Liver (tissue), 8 donors: ENCODE measurements at regions not wholly inside any gene's neighbourhood (a gene's known extent, or its start where the extent isn't known, plus 50 kb on each side); places are given as distances from the start of the nearest gene placed in this dataset.
A peak's percentile ranks its signal among the peaks of the same experiment; 100 is the strongest.

Source experiments
- DNase-seq: peaks from one replicate; pipeline ENCODE4 v3.0.0-alpha.2; 2017; ENCODE audit warnings: low spot score
- H3K27ac ChIP-seq, 2 donors: one replicate each; pipeline ENCODE4 v1.7.0; 2013; ENCODE audit warnings: inconsistent platforms in 2 of 2, low read length in 2 of 2, control low read depth in 1 of 2, low read depth in 1 of 2, mild to moderate bottlenecking in 1 of 2
- H3K27me3 ChIP-seq, 4 donors: one replicate each; pipeline versions ENCODE4 v1.6.1 to v1.7.0; 2013; ENCODE audit warnings: low read length in 3 of 4, inconsistent platforms in 1 of 4, mild to moderate bottlenecking in 1 of 4, moderate library complexity in 1 of 4; ENCODE audit not compliant: control insufficient read depth in 4 of 4, insufficient read depth in 4 of 4
- H3K36me3 ChIP-seq, 4 donors: one replicate each; pipeline versions ENCODE4 v1.6.1 to v1.7.0; 2013; ENCODE audit warnings: low read length in 3 of 4, mild to moderate bottlenecking in 3 of 4, low read depth in 1 of 4, moderate library complexity in 1 of 4; ENCODE audit not compliant: control insufficient read depth in 4 of 4, insufficient read depth in 3 of 4
- H3K4me1 ChIP-seq, 4 donors: one replicate each; pipeline versions ENCODE4 v1.6.1 to v1.7.0; 2013; ENCODE audit warnings: low read length in 3 of 4, mild to moderate bottlenecking in 3 of 4, moderate library complexity in 1 of 4; ENCODE audit not compliant: control insufficient read depth in 4 of 4, insufficient read depth in 4 of 4
- H3K4me3 ChIP-seq, 3 donors: one replicate each; pipeline versions ENCODE4 v1.6.1 to v1.7.0; 2013; ENCODE audit warnings: low read length in 3 of 3, control low read depth in 1 of 3, low read depth in 1 of 3, mild to moderate bottlenecking in 1 of 3
- H3K9ac ChIP-seq, 2 donors: one replicate each; pipeline ENCODE4 v1.7.0; 2013; ENCODE audit warnings: low read length in 2 of 2, mild to moderate bottlenecking in 2 of 2, moderate library complexity in 2 of 2, control low read depth in 1 of 2, low read depth in 1 of 2
- H3K9me3 ChIP-seq, 4 donors: one replicate each; pipeline versions ENCODE4 v1.6.1 to v1.7.0; 2013; ENCODE audit warnings: low read length in 3 of 4; ENCODE audit not compliant: control insufficient read depth in 4 of 4
- EGR1 ChIP-seq, 2 donors: IDR thresholded peaks; 2 replicates each; pipeline ENCODE4 v1.6.1; 2016 to 2018; ENCODE audit warnings: antibody characterized with exemption in 2 of 2, low read depth in 2 of 2
- FOXA2 ChIP-seq: IDR thresholded peaks from 2 replicates; pipeline ENCODE4 v1.6.1; 2016; ENCODE audit warnings: antibody characterized with exemption
- GABPA ChIP-seq, 2 donors: IDR thresholded peaks in 1 of 2; conservative IDR thresholded peaks in 1 of 2; 2 replicates each; pipeline ENCODE4 v1.6.1; 2016; ENCODE audit warnings: antibody characterized with exemption in 2 of 2, mild to moderate bottlenecking in 1 of 2, moderate library complexity in 1 of 2
- HNF4A ChIP-seq, 2 donors: conservative IDR thresholded peaks; 2 replicates each; pipeline ENCODE4 v1.6.1; 2016; ENCODE audit warnings: antibody characterized with exemption in 2 of 2, mild to moderate bottlenecking in 2 of 2
- HNF4G ChIP-seq: IDR thresholded peaks from 2 replicates; pipeline ENCODE4 v1.6.1; 2016; ENCODE audit warnings: antibody characterized with exemption
- REST ChIP-seq: IDR thresholded peaks from 2 replicates; pipeline ENCODE4 v1.6.1; 2016; ENCODE audit warnings: antibody characterized with exemption, mild to moderate bottlenecking
- SP1 ChIP-seq: IDR thresholded peaks from 2 replicates; pipeline ENCODE4 v1.6.1; 2018; ENCODE audit warnings: antibody characterized with exemption, mild to moderate bottlenecking
- TAF1 ChIP-seq: conservative IDR thresholded peaks from 2 replicates; pipeline ENCODE4 v1.6.1; 2016; ENCODE audit warnings: antibody characterized with exemption, mild to moderate bottlenecking
- YY1 ChIP-seq: IDR thresholded peaks from 2 replicates; pipeline ENCODE4 v1.6.1; 2016; ENCODE audit warnings: antibody characterized with exemption, mild to moderate bottlenecking
- WGBS: extraction: QIAGEN DNeasy Blood & Tissue Kit; methylation state at CpG from one replicate; pipeline ENCODE4 v1.1.7; 2013; 5-methylcytosine and 5-hydroxymethylcytosine counted together
- TF ChIP-seq, protein P1 (sequence below): IDR thresholded peaks from 2 replicates; pipeline ENCODE4 v1.6.1; 2016; ENCODE audit warnings: antibody characterized with exemption
- TF ChIP-seq, protein P2 (sequence below): fragments of 150-350 bp; IDR thresholded peaks from 2 replicates; pipeline ENCODE4 v1.5.1; 2017; ENCODE audit warnings: improper control_type of control experiment, low read depth, low read length; ENCODE audit not compliant: missing input control
- donor health status: healthy.
- donor health status: healthy.
- donor health status: healthy.
- donor health status: healthy.
- donor health status: healthy.

DNA sequence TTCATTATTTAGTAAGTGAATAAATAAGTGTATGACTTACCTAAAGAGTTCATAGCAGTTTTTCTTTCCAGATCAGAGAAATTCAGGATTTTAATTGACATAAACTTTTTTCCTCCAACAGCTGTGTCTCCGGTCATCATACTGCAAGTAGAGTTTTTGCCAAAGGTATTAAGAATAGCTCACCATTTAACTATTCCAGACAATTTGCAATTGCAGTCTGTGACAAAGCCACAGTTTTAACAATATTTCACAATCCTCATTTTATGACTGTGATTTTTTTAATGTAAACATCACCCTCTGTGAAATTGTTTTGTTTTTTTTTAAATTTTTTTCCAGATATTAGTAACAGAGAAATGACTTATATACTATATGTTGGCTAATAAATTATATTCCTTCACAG is 199.1 kb downstream of the TRIB2 start:
- no peaks in the 10 kb centered on the region for H3K9me3 ChIP-seq
- no peak overlapping the region for H3K9ac ChIP-seq
- no peaks in the 10 kb centered on the region for H3K4me1 ChIP-seq
- TF ChIP-seq EGR1 (IDR thresholded peaks at IDR 0.05; ENCODE audit: low read depth in 2 of 2), result no peak
- TF ChIP-seq SP1, result no peak
- no peak for TF ChIP-seq GABPA (IDR thresholded peaks at IDR 0.05 in 1 of 2, conservative IDR thresholded peaks at IDR 0.05 in 1 of 2)
- no peak for TF ChIP-seq FOXA2
- no peak for TF ChIP-seq HNF4A (conservative IDR thresholded peaks at IDR 0.05)
- TF ChIP-seq, protein P1, sequence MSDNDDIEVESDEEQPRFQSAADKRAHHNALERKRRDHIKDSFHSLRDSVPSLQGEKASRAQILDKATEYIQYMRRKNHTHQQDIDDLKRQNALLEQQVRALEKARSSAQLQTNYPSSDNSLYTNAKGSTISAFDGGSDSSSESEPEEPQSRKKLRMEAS, result no peak
- 91% methylated on average over 1 of the region's 1 CpG for WGBS
- H3K27me3 ChIP-seq, result no peaks in the 10 kb centered on the region
- H3K4me3 ChIP-seq, result no peak overlapping the region
- DNase-seq, result no peak
- H3K27ac ChIP-seq, result no peak overlapping the region
- H3K36me3 ChIP-seq, result no peaks in the 10 kb centered on the region

- H3K4me3 ChIP-seq, result no peak overlapping the region
- H3K27ac ChIP-seq, result peak overlapping the region in 1 of 2 donors; percentile 41
- H3K27me3 ChIP-seq, result no peaks in the 10 kb centered on the region
- TF ChIP-seq, protein P2, sequence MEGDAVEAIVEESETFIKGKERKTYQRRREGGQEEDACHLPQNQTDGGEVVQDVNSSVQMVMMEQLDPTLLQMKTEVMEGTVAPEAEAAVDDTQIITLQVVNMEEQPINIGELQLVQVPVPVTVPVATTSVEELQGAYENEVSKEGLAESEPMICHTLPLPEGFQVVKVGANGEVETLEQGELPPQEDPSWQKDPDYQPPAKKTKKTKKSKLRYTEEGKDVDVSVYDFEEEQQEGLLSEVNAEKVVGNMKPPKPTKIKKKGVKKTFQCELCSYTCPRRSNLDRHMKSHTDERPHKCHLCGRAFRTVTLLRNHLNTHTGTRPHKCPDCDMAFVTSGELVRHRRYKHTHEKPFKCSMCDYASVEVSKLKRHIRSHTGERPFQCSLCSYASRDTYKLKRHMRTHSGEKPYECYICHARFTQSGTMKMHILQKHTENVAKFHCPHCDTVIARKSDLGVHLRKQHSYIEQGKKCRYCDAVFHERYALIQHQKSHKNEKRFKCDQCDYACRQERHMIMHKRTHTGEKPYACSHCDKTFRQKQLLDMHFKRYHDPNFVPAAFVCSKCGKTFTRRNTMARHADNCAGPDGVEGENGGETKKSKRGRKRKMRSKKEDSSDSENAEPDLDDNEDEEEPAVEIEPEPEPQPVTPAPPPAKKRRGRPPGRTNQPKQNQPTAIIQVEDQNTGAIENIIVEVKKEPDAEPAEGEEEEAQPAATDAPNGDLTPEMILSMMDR, result no peak
- TF ChIP-seq TAF1 (no peak), EGR1 (IDR thresholded peaks at IDR 0.05; ENCODE audit: low read depth in 2 of 2) (no peak), HNF4G (no peak), FOXA2 (no peak), HNF4A (conservative IDR thresholded peaks at IDR 0.05) (no peak), YY1 (no peak), REST (no peak)
- no peak for DNase-seq
- WGBS, result 82% methylated on average over 7 of the region's 7 CpGs
- no peak overlapping the region for H3K9ac ChIP-seq
- no peaks in the 10 kb centered on the region for H3K36me3 ChIP-seq
- H3K9me3 ChIP-seq, result no peaks in the 10 kb centered on the region
- no peaks in the 10 kb centered on the region for H3K4me1 ChIP-seq
Observed at GRCh38 chr2:12918138-12918834, 201.6 kb downstream of the TRIB2 start.
